ENCODE measurements at regions not wholly inside any gene's neighbourhood (a gene's known extent, or its start where the extent isn't known, plus 50 kb on each side); places are given as distances from the start of the nearest gene placed in this dataset.

DNA sequence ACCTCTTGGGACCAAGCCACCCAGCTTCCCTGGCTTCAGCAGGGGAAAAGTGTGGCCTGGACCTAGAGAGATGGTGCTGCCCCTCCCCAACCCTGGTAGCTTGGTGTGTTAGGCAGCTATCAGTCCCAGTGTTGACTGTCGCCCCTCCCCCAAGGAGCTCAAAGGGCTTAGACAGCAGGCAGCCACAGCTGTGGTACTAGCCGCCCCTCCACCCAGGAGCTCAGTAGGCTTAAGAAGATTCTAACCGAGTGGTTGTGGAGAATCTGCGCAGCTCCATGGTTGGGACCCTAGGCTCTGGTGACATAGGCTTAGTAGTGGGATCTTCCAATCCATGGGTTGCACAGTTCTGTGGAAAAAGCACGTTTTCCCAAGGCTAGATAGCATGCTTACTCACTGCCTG lies 458.4 kb upstream of the LRRC4C start:
- TF ChIP-seq SRF (IDR thresholded peaks at IDR 0.05; ENCODE audit: low read depth, low read length) (no peak), NFYB (CRISPR knock-in tag; IDR thresholded peaks at IDR 0.05) (no peak), CREB1 (IDR thresholded peaks at IDR 0.05) (no peak), CREB1 (CRISPR knock-in tag; IDR thresholded peaks at IDR 0.05) (no peak), ZNF501 (CRISPR knock-in tag; IDR thresholded peaks at IDR 0.05) (no peak)
- TF ChIP-seq, protein P1, sequence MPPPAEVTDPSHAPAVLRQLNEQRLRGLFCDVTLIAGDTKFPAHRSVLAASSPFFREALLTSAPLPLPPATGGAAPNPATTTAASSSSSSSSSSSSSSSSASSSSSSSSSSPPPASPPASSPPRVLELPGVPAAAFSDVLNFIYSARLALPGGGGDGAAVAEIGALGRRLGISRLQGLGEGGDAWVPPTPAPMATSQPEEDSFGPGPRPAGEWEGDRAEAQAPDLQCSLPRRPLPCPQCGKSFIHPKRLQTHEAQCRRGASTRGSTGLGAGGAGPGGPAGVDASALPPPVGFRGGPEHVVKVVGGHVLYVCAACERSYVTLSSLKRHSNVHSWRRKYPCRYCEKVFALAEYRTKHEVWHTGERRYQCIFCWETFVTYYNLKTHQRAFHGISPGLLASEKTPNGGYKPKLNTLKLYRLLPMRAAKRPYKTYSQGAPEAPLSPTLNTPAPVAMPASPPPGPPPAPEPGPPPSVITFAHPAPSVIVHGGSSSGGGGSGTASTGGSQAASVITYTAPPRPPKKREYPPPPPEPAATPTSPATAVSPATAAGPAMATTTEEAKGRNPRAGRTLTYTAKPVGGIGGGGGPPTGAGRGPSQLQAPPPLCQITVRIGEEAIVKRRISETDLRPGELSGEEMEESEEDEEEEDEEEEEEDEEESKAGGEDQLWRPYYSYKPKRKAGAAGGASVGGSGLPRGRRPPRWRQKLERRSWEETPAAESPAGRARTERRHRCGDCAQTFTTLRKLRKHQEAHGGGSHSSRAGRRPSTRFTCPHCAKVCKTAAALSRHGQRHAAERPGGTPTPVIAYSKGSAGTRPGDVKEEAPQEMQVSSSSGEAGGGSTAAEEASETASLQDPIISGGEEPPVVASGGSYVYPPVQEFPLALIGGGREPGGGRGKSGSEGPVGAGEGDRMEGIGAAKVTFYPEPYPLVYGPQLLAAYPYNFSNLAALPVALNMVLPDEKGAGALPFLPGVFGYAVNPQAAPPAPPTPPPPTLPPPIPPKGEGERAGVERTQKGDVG (CRISPR knock-in tag; IDR thresholded peaks at IDR 0.05; ENCODE audit: borderline replicate concordance) = no peak
- TF ChIP-seq, protein P2, sequence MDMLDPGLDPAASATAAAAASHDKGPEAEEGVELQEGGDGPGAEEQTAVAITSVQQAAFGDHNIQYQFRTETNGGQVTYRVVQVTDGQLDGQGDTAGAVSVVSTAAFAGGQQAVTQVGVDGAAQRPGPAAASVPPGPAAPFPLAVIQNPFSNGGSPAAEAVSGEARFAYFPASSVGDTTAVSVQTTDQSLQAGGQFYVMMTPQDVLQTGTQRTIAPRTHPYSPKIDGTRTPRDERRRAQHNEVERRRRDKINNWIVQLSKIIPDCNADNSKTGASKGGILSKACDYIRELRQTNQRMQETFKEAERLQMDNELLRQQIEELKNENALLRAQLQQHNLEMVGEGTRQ (IDR thresholded peaks at IDR 0.05; ENCODE audit: low read depth, low read length) = no peak
- TF ChIP-seq, protein P2 (CRISPR knock-in tag; IDR thresholded peaks at IDR 0.05; ENCODE audit: borderline replicate concordance) = no peak
